Breast epithelium (tissue), 3 donors: ENCODE measurements at regions not wholly inside any gene's neighbourhood (a gene's known extent, or its start where the extent isn't known, plus 50 kb on each side); places are given as distances from the start of the nearest gene placed in this dataset.

ENCODE experiments used
- POLR2AphosphoS5 ChIP-seq, 3 donors: sonication (generic); formaldehyde crosslinking; IDR thresholded peaks; one replicate each; pipeline ENCODE4 v1.6.1; 2017; ENCODE audit warnings: antibody characterized with exemption in 3 of 3
- TF ChIP-seq, protein P1 (sequence below), 3 donors: fragments of 450-650 bp; IDR thresholded peaks; one replicate each; pipeline ENCODE4 v1.5.1; 2016 to 2017; ENCODE audit warnings: antibody characterized with exemption in 3 of 3, mild to moderate bottlenecking in 3 of 3, moderate library complexity in 3 of 3

- TF ChIP-seq, protein P1, sequence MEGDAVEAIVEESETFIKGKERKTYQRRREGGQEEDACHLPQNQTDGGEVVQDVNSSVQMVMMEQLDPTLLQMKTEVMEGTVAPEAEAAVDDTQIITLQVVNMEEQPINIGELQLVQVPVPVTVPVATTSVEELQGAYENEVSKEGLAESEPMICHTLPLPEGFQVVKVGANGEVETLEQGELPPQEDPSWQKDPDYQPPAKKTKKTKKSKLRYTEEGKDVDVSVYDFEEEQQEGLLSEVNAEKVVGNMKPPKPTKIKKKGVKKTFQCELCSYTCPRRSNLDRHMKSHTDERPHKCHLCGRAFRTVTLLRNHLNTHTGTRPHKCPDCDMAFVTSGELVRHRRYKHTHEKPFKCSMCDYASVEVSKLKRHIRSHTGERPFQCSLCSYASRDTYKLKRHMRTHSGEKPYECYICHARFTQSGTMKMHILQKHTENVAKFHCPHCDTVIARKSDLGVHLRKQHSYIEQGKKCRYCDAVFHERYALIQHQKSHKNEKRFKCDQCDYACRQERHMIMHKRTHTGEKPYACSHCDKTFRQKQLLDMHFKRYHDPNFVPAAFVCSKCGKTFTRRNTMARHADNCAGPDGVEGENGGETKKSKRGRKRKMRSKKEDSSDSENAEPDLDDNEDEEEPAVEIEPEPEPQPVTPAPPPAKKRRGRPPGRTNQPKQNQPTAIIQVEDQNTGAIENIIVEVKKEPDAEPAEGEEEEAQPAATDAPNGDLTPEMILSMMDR (IDR thresholded peaks at IDR 0.05): no peak
- no peak for TF ChIP-seq POLR2AphosphoS5 (IDR thresholded peaks at IDR 0.05)
Observed at GRCh38 chr2:56613254-56613653, 429.5 kb downstream of the CCDC85A start.
